WTC11 (cell line): ENCODE measurements at regions not wholly inside any gene's neighbourhood (a gene's known extent, or its start where the extent isn't known, plus 50 kb on each side); places are given as distances from the start of the nearest gene placed in this dataset.

Experiments used
- ATAC-seq: fragments of 200-7000 bp; cut with Tn5 transposase; 2 replicates; pipeline ENCODE4 v1.10.0; 2021; ENCODE audit warnings: mild to moderate bottlenecking, moderate library complexity
- CTCF ChIA-PET: fragments of 300-600 bp; sonication (Branson Sonifier 250); formaldehyde crosslinking; loops from one replicate; lab custom pipeline; 2021; ENCODE audit warnings: antibody characterized with exemption; lab: Charles Lee
- POLR2A ChIA-PET: fragments of 350-600 bp; sonication (Branson Sonifier 250); formaldehyde crosslinking; loops from one replicate; lab custom pipeline; 2021; ENCODE audit warnings: antibody characterized with exemption; lab: Charles Lee
- DNase-seq: peaks from one replicate; pipeline ENCODE4 v3.0.0; 2021; ENCODE audit warnings: low spot score
- H3K27ac Mint-ChIP-seq: 2 replicates; pipeline ENCODE4 v1.8.0; 2021; ENCODE audit warnings: mixed read lengths
- H3K27me3 Mint-ChIP-seq: 2 replicates; pipeline ENCODE4 v1.8.0; 2021; ENCODE audit warnings: low read depth, mild to moderate bottlenecking, moderate library complexity, mixed read lengths
- H3K36me3 Mint-ChIP-seq: 2 replicates; pipeline ENCODE4 v1.8.0; 2021; ENCODE audit warnings: mixed read lengths
- H3K4me1 Mint-ChIP-seq: 2 replicates; pipeline ENCODE4 v1.8.0; 2022; ENCODE audit warnings: mixed read lengths
- H3K4me3 Mint-ChIP-seq: 2 replicates; pipeline ENCODE4 v1.8.0; 2021; ENCODE audit warnings: mild to moderate bottlenecking, moderate library complexity, mixed read lengths
- H3K9me3 Mint-ChIP-seq: 2 replicates; pipeline ENCODE4 v1.8.0; 2021; ENCODE audit warnings: mixed read lengths
- AFF4 ChIP-seq: sonication (generic); formaldehyde crosslinking; IDR thresholded peaks from 2 replicates; pipeline ENCODE4 v1.8.1; 2023; ENCODE audit warnings: mild to moderate bottlenecking, missing genetic modification reagents, borderline replicate concordance
- ARID4B ChIP-seq: sonication (generic); formaldehyde crosslinking; IDR thresholded peaks from 2 replicates; pipeline ENCODE4 v1.8.0; 2023; ENCODE audit warnings: missing genetic modification reagents, mild to moderate bottlenecking, borderline replicate concordance
- CBFB ChIP-seq: sonication (generic); formaldehyde crosslinking; IDR thresholded peaks from 2 replicates; pipeline ENCODE4 v1.8.1; 2022; ENCODE audit warnings: mild to moderate bottlenecking, low read depth, missing genetic modification reagents
- CREB1 ChIP-seq: sonication (generic); formaldehyde crosslinking; IDR thresholded peaks from 2 replicates; pipeline ENCODE4 v1.8.0; 2023; ENCODE audit warnings: mild to moderate bottlenecking, missing genetic modification reagents
- ERG ChIP-seq: fragments of 250-450 bp; sonication (Bioruptor Pico); IDR thresholded peaks from 2 replicates; pipeline ENCODE4 v1.8.0; 2021; ENCODE audit warnings: mild to moderate bottlenecking
- IRF1 ChIP-seq: sonication (generic); formaldehyde crosslinking; IDR thresholded peaks from 2 replicates; pipeline ENCODE4 v1.8.0; 2023; ENCODE audit warnings: missing genetic modification reagents
- MYBL2 ChIP-seq: sonication (generic); formaldehyde crosslinking; IDR thresholded peaks from 2 replicates; pipeline ENCODE4 v1.8.1; 2023; ENCODE audit warnings: mild to moderate bottlenecking, moderate library complexity, missing genetic modification reagents
- NR1H2 ChIP-seq: sonication (generic); formaldehyde crosslinking; IDR thresholded peaks from 2 replicates; pipeline ENCODE4 v1.9.0; 2021; ENCODE audit warnings: mild to moderate bottlenecking, moderate library complexity, missing genetic modification reagents
- RELA ChIP-seq: sonication (generic); formaldehyde crosslinking; IDR thresholded peaks from 2 replicates; pipeline ENCODE4 v1.8.1; 2022; ENCODE audit warnings: missing genetic modification reagents, mild to moderate bottlenecking, borderline replicate concordance
- SMAD4 ChIP-seq: sonication (generic); formaldehyde crosslinking; IDR thresholded peaks from 2 replicates; pipeline ENCODE4 v1.8.0; 2022; ENCODE audit warnings: mild to moderate bottlenecking, missing genetic modification reagents
- STAT6 ChIP-seq: sonication (generic); formaldehyde crosslinking; conservative IDR thresholded peaks from 2 replicates; pipeline ENCODE4 v1.8.1; 2023; ENCODE audit warnings: mild to moderate bottlenecking, low read depth, missing genetic modification reagents, moderate library complexity
- TEAD1 ChIP-seq: sonication (generic); formaldehyde crosslinking; IDR thresholded peaks from 2 replicates; pipeline ENCODE4 v1.8.0; 2022; ENCODE audit warnings: mild to moderate bottlenecking, missing genetic modification reagents
- USF2 ChIP-seq: sonication (generic); formaldehyde crosslinking; IDR thresholded peaks from 2 replicates; pipeline ENCODE4 v1.8.1; 2023; ENCODE audit warnings: mild to moderate bottlenecking, missing genetic modification reagents, moderate library complexity
- ZBTB43 ChIP-seq: sonication (generic); formaldehyde crosslinking; IDR thresholded peaks from 2 replicates; pipeline ENCODE4 v1.8.1; 2023; ENCODE audit warnings: mild to moderate bottlenecking, missing genetic modification reagents
- ZNF263 ChIP-seq: sonication (generic); formaldehyde crosslinking; IDR thresholded peaks from 2 replicates; pipeline ENCODE4 v1.8.1; 2022; ENCODE audit warnings: low read depth, mild to moderate bottlenecking, moderate library complexity, missing genetic modification reagents
- ZNF317 ChIP-seq: sonication (generic); formaldehyde crosslinking; IDR thresholded peaks from 2 replicates; pipeline ENCODE4 v1.8.1; 2023; ENCODE audit warnings: low read depth, mild to moderate bottlenecking, moderate library complexity, missing genetic modification reagents, borderline replicate concordance
- ZNF532 ChIP-seq: fragments of 250-450 bp; sonication (Bioruptor Pico); IDR thresholded peaks from 2 replicates; pipeline ENCODE4 v1.9.0; 2021; ENCODE audit warnings: mild to moderate bottlenecking, borderline replicate concordance

GRCh38 chr5:56386046-56386445, 152.9 kb upstream of the ANKRD55 start (continued):
- TF ChIP-seq ARID4B: no peak
- no peak for TF ChIP-seq MYBL2
- no peak for TF ChIP-seq AFF4 (CRISPR knock-in tag)
- TF ChIP-seq SMAD4 (CRISPR knock-in tag): no peak
- no peak for TF ChIP-seq CREB1 (CRISPR knock-in tag)
- no peak for TF ChIP-seq RELA
- no peak for TF ChIP-seq TEAD1 (CRISPR knock-in tag)

- Mint-ChIP-seq H3K36me3 (no peaks in the 10 kb centered on the region), H3K4me1 (peaks cover 6% of the 10 kb centered on the region), H3K9me3 (no peaks in the 10 kb centered on the region), H3K27me3 (no peaks in the 10 kb centered on the region), H3K4me3 (no peak overlapping the region), H3K27ac (no peak overlapping the region)
- DNase-seq: no peak
- POLR2A ChIA-PET: no interaction called here
- ATAC-seq: no peak
- CTCF ChIA-PET: no interaction called here
- no peak for TF ChIP-seq ERG (CRISPR knock-in tag)
- no peak for TF ChIP-seq ZBTB43 (CRISPR knock-in tag)
- TF ChIP-seq STAT6: no peak
- TF ChIP-seq USF2 (CRISPR knock-in tag): no peak
- no peak for TF ChIP-seq CBFB (CRISPR knock-in tag)
- TF ChIP-seq NR1H2 (CRISPR knock-in tag): no peak
- no peak for TF ChIP-seq ZNF317 (CRISPR knock-in tag)
- TF ChIP-seq ZNF263 (CRISPR knock-in tag): no peak
- no peak for TF ChIP-seq ZNF532 (CRISPR knock-in tag)
- no peak for TF ChIP-seq IRF1 (CRISPR knock-in tag)
Observed at GRCh38 chr5:56384186-56384585, 151.1 kb upstream of the ANKRD55 start.
